ENCODE measurements at regions not wholly inside any gene's neighbourhood (a gene's known extent, or its start where the extent isn't known, plus 50 kb on each side); places are given as distances from the start of the nearest gene placed in this dataset.

GRCh38 chr9:135248111-135248510, 160.6 kb downstream of the OLFM1 start:
- H3K27ac ChIP-seq (ENCODE audit: low read length), result no peak overlapping the region
- H3K4me1 ChIP-seq (ENCODE audit: low read length), result no peaks in the 10 kb centered on the region
- H3K9me2 ChIP-seq (replicated peaks; ENCODE audit: insufficient read depth, low read length), result no peaks in the 10 kb centered on the region
- H3K4me3 ChIP-seq (ENCODE audit: low read length), result no peak overlapping the region
- no peaks in the 10 kb centered on the region for H3K79me2 ChIP-seq (ENCODE audit: low read length)
- no peak overlapping the region for H2AFZ ChIP-seq (ENCODE audit: low read length)
- no peak overlapping the region for H3K4me2 ChIP-seq (ENCODE audit: low read depth, low read length, poor library complexity, severe bottlenecking)
- 0 out of 2 replicates have a peak, but pooled peaks cover 7% of the 10 kb centered on the region for H4K20me1 ChIP-seq (ENCODE audit: insufficient read depth, low read depth, low read length)
- no peaks in the 10 kb centered on the region for H3K9me3 ChIP-seq (ENCODE audit: low read length)
- H3K36me3 ChIP-seq (ENCODE audit: insufficient read depth, low read length), result no peaks in the 10 kb centered on the region
- no peak overlapping the region for H3K9ac ChIP-seq (ENCODE audit: low read length)
- no peaks in the 10 kb centered on the region for H3K27me3 ChIP-seq (ENCODE audit: low read length)
- DNase-seq, result no peak

DNA sequence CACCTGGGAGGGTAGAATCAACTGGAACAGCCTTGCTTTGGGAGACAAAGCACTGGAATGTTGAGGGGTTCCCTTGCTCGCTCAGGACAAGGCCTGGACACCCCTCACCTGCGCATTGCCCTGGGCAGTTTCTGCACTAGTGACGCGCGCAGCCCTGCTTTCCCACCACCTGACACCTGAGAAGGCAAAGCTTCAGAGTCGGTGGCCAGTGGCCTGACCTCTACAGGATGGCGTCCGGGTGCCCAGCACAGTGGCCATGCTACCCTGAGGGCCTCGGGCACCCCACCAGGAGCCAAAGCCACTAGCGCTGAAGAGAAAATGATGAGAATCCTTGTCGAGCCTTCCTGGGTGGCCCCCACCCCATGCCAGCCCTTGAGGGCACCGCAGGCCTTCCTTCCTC, 161.3 kb downstream of the OLFM1 start:
- H3K36me3 ChIP-seq (ENCODE audit: insufficient read depth, low read length), result no peaks in the 10 kb centered on the region
- H3K9me2 ChIP-seq (replicated peaks; ENCODE audit: insufficient read depth, low read length), result no peaks in the 10 kb centered on the region
- 0 out of 2 replicates have a peak, but pooled peaks cover 7% of the 10 kb centered on the region for H4K20me1 ChIP-seq (ENCODE audit: insufficient read depth, low read depth, low read length)
- H3K4me2 ChIP-seq (ENCODE audit: low read depth, low read length, poor library complexity, severe bottlenecking), result no peak overlapping the region
- no peaks in the 10 kb centered on the region for H3K4me1 ChIP-seq (ENCODE audit: low read length)
- DNase-seq, result no peak
- no peak overlapping the region for H3K27ac ChIP-seq (ENCODE audit: low read length)
- no peaks in the 10 kb centered on the region for H3K9me3 ChIP-seq (ENCODE audit: low read length)
- H2AFZ ChIP-seq (ENCODE audit: low read length), result no peak overlapping the region
- H3K79me2 ChIP-seq (ENCODE audit: low read length), result no peaks in the 10 kb centered on the region
- no peak overlapping the region for H3K9ac ChIP-seq (ENCODE audit: low read length)
- H3K27me3 ChIP-seq (ENCODE audit: low read length), result no peaks in the 10 kb centered on the region
- no peak overlapping the region for H3K4me3 ChIP-seq (ENCODE audit: low read length)

DNA sequence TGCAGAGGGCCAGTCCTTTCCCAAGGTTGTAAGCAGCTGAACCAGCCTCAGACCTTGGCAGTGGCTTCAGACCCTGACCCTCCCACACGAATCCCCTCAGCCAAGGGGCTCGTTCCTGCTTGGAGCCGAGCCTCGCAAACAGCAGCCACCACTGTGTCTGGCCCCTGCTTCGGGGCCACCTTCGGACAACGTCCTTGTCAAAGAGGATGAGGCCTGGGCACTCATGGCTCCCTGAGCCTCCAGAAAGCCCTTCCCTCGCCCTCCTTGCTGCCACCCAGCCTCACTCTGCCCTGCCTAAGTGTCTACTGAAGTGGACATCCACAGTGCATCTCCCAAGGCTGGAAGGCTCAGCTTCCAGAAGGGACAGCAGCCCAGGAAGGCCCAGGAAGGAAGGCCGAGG, 161.7 kb downstream of the OLFM1 start:
- H3K9ac ChIP-seq (ENCODE audit: low read length), result no peak overlapping the region
- H3K9me2 ChIP-seq (replicated peaks; ENCODE audit: insufficient read depth, low read length), result no peaks in the 10 kb centered on the region
- no peaks in the 10 kb centered on the region for H3K27me3 ChIP-seq (ENCODE audit: low read length)
- no peaks in the 10 kb centered on the region for H3K4me1 ChIP-seq (ENCODE audit: low read length)
- H2AFZ ChIP-seq (ENCODE audit: low read length), result no peak overlapping the region
- H3K9me3 ChIP-seq (ENCODE audit: low read length), result no peaks in the 10 kb centered on the region
- no peak overlapping the region for H3K27ac ChIP-seq (ENCODE audit: low read length)
- no peaks in the 10 kb centered on the region for H3K36me3 ChIP-seq (ENCODE audit: insufficient read depth, low read length)
- 0 out of 2 replicates have a peak, but pooled peaks cover 7% of the 10 kb centered on the region for H4K20me1 ChIP-seq (ENCODE audit: insufficient read depth, low read depth, low read length)
- DNase-seq, result no peak
- no peaks in the 10 kb centered on the region for H3K79me2 ChIP-seq (ENCODE audit: low read length)
- H3K4me3 ChIP-seq (ENCODE audit: low read length), result no peak overlapping the region
- no peak overlapping the region for H3K4me2 ChIP-seq (ENCODE audit: low read depth, low read length, poor library complexity, severe bottlenecking)

- H4K20me1 ChIP-seq (ENCODE audit: insufficient read depth, low read depth, low read length), result 0 out of 2 replicates have a peak, but pooled peaks cover 7% of the 10 kb centered on the region
- H3K4me3 ChIP-seq (ENCODE audit: low read length), result no peak overlapping the region
- H3K4me1 ChIP-seq (ENCODE audit: low read length), result no peaks in the 10 kb centered on the region
- H3K9me2 ChIP-seq (replicated peaks; ENCODE audit: insufficient read depth, low read length), result no peaks in the 10 kb centered on the region
- no peaks in the 10 kb centered on the region for H3K79me2 ChIP-seq (ENCODE audit: low read length)
- no peaks in the 10 kb centered on the region for H3K9me3 ChIP-seq (ENCODE audit: low read length)
- no peak overlapping the region for H2AFZ ChIP-seq (ENCODE audit: low read length)
- no peak overlapping the region for H3K9ac ChIP-seq (ENCODE audit: low read length)
- H3K36me3 ChIP-seq (ENCODE audit: insufficient read depth, low read length), result no peaks in the 10 kb centered on the region
- H3K27me3 ChIP-seq (ENCODE audit: low read length), result no peaks in the 10 kb centered on the region
- H3K4me2 ChIP-seq (ENCODE audit: low read depth, low read length, poor library complexity, severe bottlenecking), result no peak overlapping the region
- H3K27ac ChIP-seq (ENCODE audit: low read length), result no peak overlapping the region
- DNase-seq, result no peak
These were observed 162.2 kb downstream of the OLFM1 start for GRCh38 chr9:135249711-135250110.

- H2AFZ ChIP-seq (ENCODE audit: low read length), result no peak overlapping the region
- H3K36me3 ChIP-seq (ENCODE audit: insufficient read depth, low read length), result no peaks in the 10 kb centered on the region
- no peak for DNase-seq
- no peaks in the 10 kb centered on the region for H4K20me1 ChIP-seq (ENCODE audit: insufficient read depth, low read depth, low read length)
- H3K4me1 ChIP-seq (ENCODE audit: low read length), result no peaks in the 10 kb centered on the region
- no peaks in the 10 kb centered on the region for H3K79me2 ChIP-seq (ENCODE audit: low read length)
- no peak overlapping the region for H3K4me2 ChIP-seq (ENCODE audit: low read depth, low read length, poor library complexity, severe bottlenecking)
- no peak overlapping the region for H3K4me3 ChIP-seq (ENCODE audit: low read length)
- H3K9ac ChIP-seq (ENCODE audit: low read length), result no peak overlapping the region
- no peaks in the 10 kb centered on the region for H3K9me3 ChIP-seq (ENCODE audit: low read length)
- H3K27ac ChIP-seq (ENCODE audit: low read length), result no peak overlapping the region
- H3K9me2 ChIP-seq (replicated peaks; ENCODE audit: insufficient read depth, low read length), result no peaks in the 10 kb centered on the region
- no peaks in the 10 kb centered on the region for H3K27me3 ChIP-seq (ENCODE audit: low read length)
These were observed 163.9 kb downstream of the OLFM1 start for GRCh38 chr9:135251331-135251761.

DNA sequence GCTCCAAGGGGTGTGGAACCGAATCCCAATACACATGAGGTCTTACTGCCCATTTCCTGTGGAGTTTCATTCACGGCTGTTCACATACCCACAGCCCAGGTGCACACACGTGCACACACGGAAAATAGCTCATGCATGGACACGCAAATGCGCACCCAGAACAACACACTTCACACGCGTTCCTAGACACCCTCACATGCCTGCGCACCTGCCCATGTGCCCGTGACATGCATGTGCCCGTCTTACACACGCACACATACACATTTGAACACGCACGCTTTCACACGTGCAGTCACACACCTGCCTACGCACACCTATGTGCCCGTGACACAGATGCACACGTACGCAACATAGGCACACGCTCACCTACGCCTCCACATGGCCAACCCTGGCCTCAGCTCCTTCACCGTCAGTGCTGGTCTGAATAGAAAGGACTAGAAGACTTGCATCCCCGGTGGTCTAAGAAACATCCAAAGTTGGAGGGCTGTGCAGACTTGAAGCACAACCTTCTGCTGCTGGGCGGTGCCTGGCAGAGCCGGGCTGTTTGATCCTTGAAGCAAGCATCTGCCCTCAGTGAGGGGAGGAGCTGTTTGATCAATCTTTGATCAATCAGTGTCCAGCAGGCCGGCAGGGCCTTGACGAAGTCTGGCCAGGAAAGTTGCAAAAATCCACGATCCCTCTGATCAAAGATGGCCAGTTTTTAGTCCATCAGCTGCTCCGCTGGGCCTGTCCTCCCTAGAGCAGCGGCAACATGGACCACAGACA, 164.7 kb downstream of the OLFM1 start:
- DNase-seq, result no peak
- no peaks in the 10 kb centered on the region for H3K79me2 ChIP-seq (ENCODE audit: low read length)
- H3K4me3 ChIP-seq (ENCODE audit: low read length), result no peak overlapping the region
- no peak overlapping the region for H3K9ac ChIP-seq (ENCODE audit: low read length)
- H3K27me3 ChIP-seq (ENCODE audit: low read length), result no peaks in the 10 kb centered on the region
- H3K27ac ChIP-seq (ENCODE audit: low read length), result no peak overlapping the region
- H2AFZ ChIP-seq (ENCODE audit: low read length), result no peak overlapping the region
- no peaks in the 10 kb centered on the region for H3K9me2 ChIP-seq (replicated peaks; ENCODE audit: insufficient read depth, low read length)
- no peaks in the 10 kb centered on the region for H3K9me3 ChIP-seq (ENCODE audit: low read length)
- H3K4me1 ChIP-seq (ENCODE audit: low read length), result no peaks in the 10 kb centered on the region
- no peaks in the 10 kb centered on the region for H4K20me1 ChIP-seq (ENCODE audit: insufficient read depth, low read depth, low read length)
- no peaks in the 10 kb centered on the region for H3K36me3 ChIP-seq (ENCODE audit: insufficient read depth, low read length)
- H3K4me2 ChIP-seq (ENCODE audit: low read depth, low read length, poor library complexity, severe bottlenecking), result no peak overlapping the region

DNA sequence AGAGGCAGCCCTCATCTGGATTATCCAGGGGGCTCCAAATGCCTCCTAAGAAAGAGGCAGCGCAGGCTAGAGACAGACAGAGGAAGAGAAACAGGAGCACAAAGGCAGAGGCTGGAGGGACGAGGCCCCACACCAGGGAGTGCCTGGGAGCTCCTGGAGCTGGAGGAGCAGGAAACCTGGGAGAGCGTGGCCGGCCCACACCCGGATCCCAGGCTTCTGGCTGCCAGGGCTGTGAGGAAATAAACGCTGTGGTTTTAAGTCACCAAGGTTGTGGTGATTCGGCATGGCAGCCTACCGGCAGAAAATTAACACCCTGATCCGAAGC, 165.5 kb downstream of the OLFM1 start:
- Histone ChIP-seq H3K79me2 (ENCODE audit: low read length) (no peaks in the 10 kb centered on the region), H2AFZ (ENCODE audit: low read length) (no peak overlapping the region), H3K4me1 (ENCODE audit: low read length) (no peaks in the 10 kb centered on the region), H3K4me3 (ENCODE audit: low read length) (no peak overlapping the region), H3K4me2 (ENCODE audit: low read depth, low read length, poor library complexity, severe bottlenecking) (no peak overlapping the region), H3K27me3 (ENCODE audit: low read length) (no peaks in the 10 kb centered on the region), H3K27ac (ENCODE audit: low read length) (no peak overlapping the region), H3K9me3 (ENCODE audit: low read length) (no peaks in the 10 kb centered on the region), H3K36me3 (ENCODE audit: insufficient read depth, low read length) (no peaks in the 10 kb centered on the region), H4K20me1 (ENCODE audit: insufficient read depth, low read depth, low read length) (no peaks in the 10 kb centered on the region), H3K9me2 (replicated peaks; ENCODE audit: insufficient read depth, low read length) (no peaks in the 10 kb centered on the region), H3K9ac (ENCODE audit: low read length) (no peak overlapping the region)
- no peak for DNase-seq

- Histone ChIP-seq H3K36me3 (ENCODE audit: insufficient read depth, low read length) (no peaks in the 10 kb centered on the region), H3K27me3 (ENCODE audit: low read length) (no peaks in the 10 kb centered on the region), H3K4me3 (ENCODE audit: low read length) (no peak overlapping the region), H3K9me3 (ENCODE audit: low read length) (no peaks in the 10 kb centered on the region), H3K79me2 (ENCODE audit: low read length) (no peaks in the 10 kb centered on the region), H2AFZ (ENCODE audit: low read length) (no peak overlapping the region), H3K4me2 (ENCODE audit: low read depth, low read length, poor library complexity, severe bottlenecking) (no peak overlapping the region), H3K27ac (ENCODE audit: low read length) (no peak overlapping the region), H3K9ac (ENCODE audit: low read length) (no peak overlapping the region), H3K9me2 (replicated peaks; ENCODE audit: insufficient read depth, low read length) (no peaks in the 10 kb centered on the region), H3K4me1 (ENCODE audit: low read length) (no peaks in the 10 kb centered on the region), H4K20me1 (ENCODE audit: insufficient read depth, low read depth, low read length) (no peaks in the 10 kb centered on the region)
- no peak for DNase-seq
These were observed 166.0 kb downstream of the OLFM1 start for GRCh38 chr9:135253305-135254004.

All from Karpas-422 (cell line).